Fibroblast of lung (primary cell): ENCODE measurements at regions not wholly inside any gene's neighbourhood (a gene's known extent, or its start where the extent isn't known, plus 50 kb on each side); places are given as distances from the start of the nearest gene placed in this dataset.

Source experiments
- EZH2 ChIP-seq: IDR thresholded peaks from 2 replicates; pipeline ENCODE4 v1.5.1; 2012; ENCODE audit warnings: low read length, control low read depth, mild to moderate bottlenecking; ENCODE audit errors: missing control alignments
- TF ChIP-seq, protein P1 (sequence below), 2 donors: IDR thresholded peaks in 1 of 2; conservative IDR thresholded peaks in 1 of 2; 1 replicate in 1 of 2; 2 replicates in 1 of 2; pipeline ENCODE4 v1.5.1; 2011 to 2012; ENCODE audit warnings: low read length in 2 of 2, control low read depth in 1 of 2, inconsistent platforms in 1 of 2, low read depth in 1 of 2, mild to moderate bottlenecking in 1 of 2

DNA sequence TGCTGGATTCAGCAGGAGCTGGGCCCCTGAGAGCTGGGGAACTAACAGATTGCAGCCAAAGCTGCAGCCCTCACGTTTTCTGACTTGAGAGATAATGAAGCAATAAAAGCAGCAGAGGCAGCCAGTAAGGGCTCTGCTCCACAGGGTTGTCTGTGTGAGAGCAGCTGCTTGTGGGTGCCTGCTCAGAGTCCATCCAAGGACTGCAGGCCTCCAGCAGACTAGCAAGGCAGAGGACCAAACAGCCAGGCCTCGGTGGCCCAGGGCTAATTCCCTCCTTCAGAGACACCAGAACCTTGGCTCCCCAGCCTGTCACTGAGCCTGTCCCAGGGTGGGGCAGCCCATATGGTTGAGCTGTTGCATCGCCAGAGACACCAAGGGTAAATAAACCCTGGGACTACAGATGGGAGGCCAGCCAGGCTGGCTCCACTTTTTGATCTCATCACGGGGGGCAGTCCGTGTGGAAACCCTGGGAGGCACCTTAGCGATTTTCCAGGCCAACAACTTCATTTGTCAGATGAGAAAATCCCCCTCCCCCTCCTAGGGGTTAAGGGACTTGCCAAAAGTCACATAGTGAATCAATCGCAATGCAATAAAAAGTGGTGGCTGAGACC is 229.2 kb downstream of the WDR11 start:
- TF ChIP-seq, protein P1, sequence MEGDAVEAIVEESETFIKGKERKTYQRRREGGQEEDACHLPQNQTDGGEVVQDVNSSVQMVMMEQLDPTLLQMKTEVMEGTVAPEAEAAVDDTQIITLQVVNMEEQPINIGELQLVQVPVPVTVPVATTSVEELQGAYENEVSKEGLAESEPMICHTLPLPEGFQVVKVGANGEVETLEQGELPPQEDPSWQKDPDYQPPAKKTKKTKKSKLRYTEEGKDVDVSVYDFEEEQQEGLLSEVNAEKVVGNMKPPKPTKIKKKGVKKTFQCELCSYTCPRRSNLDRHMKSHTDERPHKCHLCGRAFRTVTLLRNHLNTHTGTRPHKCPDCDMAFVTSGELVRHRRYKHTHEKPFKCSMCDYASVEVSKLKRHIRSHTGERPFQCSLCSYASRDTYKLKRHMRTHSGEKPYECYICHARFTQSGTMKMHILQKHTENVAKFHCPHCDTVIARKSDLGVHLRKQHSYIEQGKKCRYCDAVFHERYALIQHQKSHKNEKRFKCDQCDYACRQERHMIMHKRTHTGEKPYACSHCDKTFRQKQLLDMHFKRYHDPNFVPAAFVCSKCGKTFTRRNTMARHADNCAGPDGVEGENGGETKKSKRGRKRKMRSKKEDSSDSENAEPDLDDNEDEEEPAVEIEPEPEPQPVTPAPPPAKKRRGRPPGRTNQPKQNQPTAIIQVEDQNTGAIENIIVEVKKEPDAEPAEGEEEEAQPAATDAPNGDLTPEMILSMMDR (conservative IDR thresholded peaks at IDR 0.05 in 1 of 2, IDR thresholded peaks at IDR 0.05 in 1 of 2; ENCODE audit: low read depth in 1 of 2, low read length in 2 of 2), result no peak
- no peak for TF ChIP-seq EZH2
